Right atrium auricular region (tissue), 2 donors: ENCODE measurements at regions not wholly inside any gene's neighbourhood (a gene's known extent, or its start where the extent isn't known, plus 50 kb on each side); places are given as distances from the start of the nearest gene placed in this dataset.

Experiments used
- DNase-seq: peaks from one replicate; pipeline ENCODE4 v3.0.0-alpha.2; 2019; ENCODE audit warnings: low spot score
- H3K27ac ChIP-seq, 2 donors: fragments of 200-600 bp; sonication (generic); 1 replicate in 1 of 2; 2 replicates in 1 of 2; pipeline ENCODE4 v1.5.1; 2016 to 2019
- H3K27me3 ChIP-seq, 2 donors: fragments of 200-600 bp; sonication (generic); one replicate each; pipeline versions ENCODE4 v1.5.1 to v1.6.0; 2017 to 2019
- H3K36me3 ChIP-seq: fragments of 200-600 bp; sonication (generic); one replicate; pipeline ENCODE4 v1.5.1; 2016
- H3K4me1 ChIP-seq, 2 donors: fragments of 200-600 bp; sonication (generic); one replicate each; pipeline versions ENCODE4 v1.5.1 to v1.6.0; 2017 to 2019
- H3K4me3 ChIP-seq, 2 donors: fragments of 200-600 bp; sonication (generic); 1 replicate in 1 of 2; 2 replicates in 1 of 2; pipeline ENCODE4 v1.5.1; 2017 to 2019; ENCODE audit warnings: mild to moderate bottlenecking in 1 of 2, moderate library complexity in 1 of 2
- H3K9me3 ChIP-seq, 2 donors: fragments of 200-600 bp; sonication (generic); one replicate each; pipeline ENCODE4 v1.5.1; 2019
- CTCF ChIP-seq, 2 donors: fragments of 200-600 bp; sonication (generic); IDR thresholded peaks; one replicate each; pipeline ENCODE4 v1.5.1; 2019; ENCODE audit warnings: antibody characterized with exemption in 2 of 2

- no peak for TF ChIP-seq CTCF (IDR thresholded peaks at IDR 0.05)
- H3K27me3 ChIP-seq, result no peaks in the 10 kb centered on the region
- no peaks in the 10 kb centered on the region for H3K9me3 ChIP-seq
- H3K4me1 ChIP-seq, result no peaks in the 10 kb centered on the region
- H3K36me3 ChIP-seq, result no peaks in the 10 kb centered on the region
- no peak for DNase-seq
- H3K4me3 ChIP-seq, result no peak overlapping the region
- H3K27ac ChIP-seq, result no peak overlapping the region
Measured at GRCh38 chr17:69713815-69714214, 299.3 kb downstream of the MAP2K6 start.

- no peak overlapping the region for H3K4me3 ChIP-seq
- no peaks in the 10 kb centered on the region for H3K36me3 ChIP-seq
- TF ChIP-seq CTCF (IDR thresholded peaks at IDR 0.05), result no peak
- H3K27ac ChIP-seq, result no peak overlapping the region
- no peak for DNase-seq
- no peaks in the 10 kb centered on the region for H3K4me1 ChIP-seq
- no peaks in the 10 kb centered on the region for H3K9me3 ChIP-seq
- H3K27me3 ChIP-seq, result no peaks in the 10 kb centered on the region
Measured at GRCh38 chr17:69714669-69715068, 300.2 kb downstream of the MAP2K6 start.

GRCh38 chr17:69715656-69716055, 301.2 kb downstream of the MAP2K6 start:
- no peak for DNase-seq
- TF ChIP-seq CTCF (IDR thresholded peaks at IDR 0.05), result no peak

GRCh38 chr17:69716556-69716955, 302.1 kb downstream of the MAP2K6 start:
- no peaks in the 10 kb centered on the region for H3K4me1 ChIP-seq
- H3K4me3 ChIP-seq, result no peak overlapping the region
- no peaks in the 10 kb centered on the region for H3K36me3 ChIP-seq
- no peaks in the 10 kb centered on the region for H3K27me3 ChIP-seq
- no peaks in the 10 kb centered on the region for H3K9me3 ChIP-seq
- TF ChIP-seq CTCF (IDR thresholded peaks at IDR 0.05), result no peak
- H3K27ac ChIP-seq, result no peak overlapping the region
- no peak for DNase-seq

More at GRCh38 chr17:69715656-69716055, 301.2 kb downstream of the MAP2K6 start:
- Histone ChIP-seq H3K4me1 (no peaks in the 10 kb centered on the region), H3K36me3 (no peaks in the 10 kb centered on the region), H3K9me3 (no peaks in the 10 kb centered on the region), H3K4me3 (no peak overlapping the region), H3K27me3 (no peaks in the 10 kb centered on the region), H3K27ac (no peak overlapping the region)

- no peak for DNase-seq
Measured at GRCh38 chr17:69717214-69717613, 302.7 kb downstream of the MAP2K6 start.

More at GRCh38 chr17:69717214-69717613, 302.7 kb downstream of the MAP2K6 start:
- no peak overlapping the region for H3K27ac ChIP-seq
- H3K27me3 ChIP-seq, result no peaks in the 10 kb centered on the region
- no peak overlapping the region for H3K4me3 ChIP-seq
- no peaks in the 10 kb centered on the region for H3K4me1 ChIP-seq
- H3K36me3 ChIP-seq, result no peaks in the 10 kb centered on the region
- no peaks in the 10 kb centered on the region for H3K9me3 ChIP-seq
- no peak for TF ChIP-seq CTCF (IDR thresholded peaks at IDR 0.05)
